Aorta (tissue), 5 donors: ENCODE measurements at regions not wholly inside any gene's neighbourhood (a gene's known extent, or its start where the extent isn't known, plus 50 kb on each side); places are given as distances from the start of the nearest gene placed in this dataset.

Experiments
- ATAC-seq: fragments of 200-7000 bp; cut with Tn5 transposase; one replicate; pipeline ENCODE4 v1.9.1; 2022; ENCODE audit warnings: moderate library complexity; ENCODE audit not compliant: low FRiP score
- DNase-seq, 2 donors: peaks; one replicate each; pipeline ENCODE4 v3.0.0-alpha.2; 2020
- H3K27ac ChIP-seq, 2 donors: one replicate each; pipeline ENCODE4 v1.5.1; 2013; ENCODE audit warnings: low read length in 2 of 2, mild to moderate bottlenecking in 2 of 2, moderate library complexity in 2 of 2, control low read depth in 1 of 2, inconsistent platforms in 1 of 2, low read depth in 1 of 2
- H3K27me3 ChIP-seq, 2 donors: one replicate each; pipeline ENCODE4 v1.6.1; 2013; ENCODE audit warnings: control low read depth in 1 of 2, low read length in 1 of 2, mild to moderate bottlenecking in 1 of 2, moderate library complexity in 1 of 2; ENCODE audit not compliant: insufficient read depth in 2 of 2, control insufficient read depth in 1 of 2
- H3K36me3 ChIP-seq, 2 donors: one replicate each; pipeline ENCODE4 v1.6.1; 2013; ENCODE audit warnings: control low read depth in 1 of 2, low read length in 1 of 2, mild to moderate bottlenecking in 1 of 2; ENCODE audit not compliant: insufficient read depth in 2 of 2, control insufficient read depth in 1 of 2
- H3K4me1 ChIP-seq, 2 donors: one replicate each; pipeline ENCODE4 v1.6.1; 2013; ENCODE audit warnings: low read length in 2 of 2, control low read depth in 1 of 2, mild to moderate bottlenecking in 1 of 2, moderate library complexity in 1 of 2; ENCODE audit not compliant: insufficient read depth in 2 of 2, control insufficient read depth in 1 of 2
- H3K4me3 ChIP-seq, 2 donors: one replicate each; pipeline ENCODE4 v1.5.1; 2013; ENCODE audit warnings: low read length in 2 of 2, control low read depth in 1 of 2, mild to moderate bottlenecking in 1 of 2
- H3K9me3 ChIP-seq: one replicate; pipeline ENCODE4 v1.6.1; 2013; ENCODE audit warnings: mild to moderate bottlenecking, low read length; ENCODE audit not compliant: control insufficient read depth
- WGBS, 2 donors: extraction: QIAGEN DNeasy Blood & Tissue Kit; methylation state at CpG; one replicate each; pipeline ENCODE4 v1.1.7; 2013; 5-methylcytosine and 5-hydroxymethylcytosine counted together
- intact Hi-C, 2 donors: fragments of 100-400 bp; cut with DNase I; formaldehyde crosslinking; loops; one replicate each; pipeline versions ENCODE4 v1.14.2 to v1.15.0; 2022
- donor health status: healthy with polysubstance abuse.
- donor health status: Bipolar disorder and iron deficiency.
- donor health status: DM: no; HTN: no; CAD: no.
- donor health status: DM: no; HTN: no; CAD: no.
- donor health status: DM: yes; HTN: yes; CAD: no.

DNA sequence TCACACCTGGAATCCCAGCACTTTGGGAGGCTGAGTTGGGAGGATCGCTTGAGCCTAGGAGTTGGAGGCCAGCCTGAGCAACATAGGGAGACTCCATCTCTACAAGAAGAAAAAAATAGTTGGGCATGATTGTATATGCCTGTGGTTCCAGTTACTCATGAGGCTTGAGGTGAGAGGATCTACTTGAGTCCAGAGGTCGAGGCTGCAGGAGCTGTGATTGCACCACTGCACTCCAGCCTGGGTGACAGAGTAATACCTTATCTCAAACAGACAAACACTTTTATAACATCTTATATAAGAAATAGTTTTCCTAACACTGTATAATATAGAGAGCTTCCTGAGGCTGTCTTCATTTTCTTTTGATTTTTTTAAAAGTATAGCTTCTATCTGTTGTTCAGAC lies 448.4 kb upstream of the COBL start:
- H3K27me3 ChIP-seq: no peaks in the 10 kb centered on the region
- intact Hi-C loops: no loop called here
- H3K4me1 ChIP-seq: no peaks in the 10 kb centered on the region
- DNase-seq (no peak), ATAC-seq (no peak)
- H3K4me3 ChIP-seq: no peak overlapping the region
- H3K9me3 ChIP-seq: no peaks in the 10 kb centered on the region
- H3K27ac ChIP-seq: no peak overlapping the region
- no peaks in the 10 kb centered on the region for H3K36me3 ChIP-seq
- 90 to 92% methylated on average over 2 of the region's 2 CpGs for WGBS, 2 donors

DNA sequence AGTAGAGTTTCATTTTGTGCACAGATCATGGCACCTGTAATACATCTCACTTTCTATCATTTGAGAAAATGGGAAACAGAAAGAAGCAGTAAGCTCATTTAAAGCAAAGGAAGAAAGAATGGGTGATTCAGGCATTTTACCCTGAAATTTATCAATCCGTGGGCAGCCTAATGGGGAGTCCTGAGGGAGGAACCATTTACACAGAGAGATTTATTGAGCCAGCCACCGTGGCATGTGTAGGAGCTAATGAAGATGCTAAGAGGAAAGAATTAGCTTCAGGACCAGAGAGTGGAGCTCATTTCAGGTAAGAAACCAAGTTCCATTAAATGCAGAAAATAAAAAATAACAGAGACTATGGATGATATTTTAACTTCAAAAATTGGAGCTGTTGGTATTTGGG lies 443.4 kb upstream of the COBL start:
- intact Hi-C loops: no loop called here
- Histone ChIP-seq H3K4me3 (no peak overlapping the region), H3K4me1 (no peaks in the 10 kb centered on the region), H3K27me3 (no peaks in the 10 kb centered on the region), H3K36me3 (no peaks in the 10 kb centered on the region), H3K27ac (no peak overlapping the region), H3K9me3 (no peaks in the 10 kb centered on the region)
- ATAC-seq (no peak), DNase-seq (no peak)
- WGBS, 2 donors: 44 to 53% methylated on average over 2 of the region's 2 CpGs

DNA sequence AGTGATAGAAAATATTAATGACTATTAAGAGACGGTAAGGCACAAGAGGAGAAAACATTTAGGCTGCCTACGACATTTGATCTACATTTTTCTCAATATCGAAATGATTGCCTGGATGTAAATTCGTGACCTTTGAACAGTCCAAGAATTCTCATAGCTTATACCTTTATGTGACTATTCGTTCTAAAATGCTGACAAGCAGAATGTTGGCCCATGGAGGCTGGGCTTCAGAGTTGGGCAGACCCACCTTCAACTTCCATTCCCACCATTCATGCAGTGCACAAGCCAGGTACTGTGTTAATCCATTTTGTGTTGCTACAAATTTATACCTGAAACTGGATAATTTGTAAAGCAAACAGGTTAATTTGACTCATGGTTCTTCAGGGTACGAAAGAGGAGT lies 441.4 kb upstream of the COBL start:
- Histone ChIP-seq H3K27me3 (no peaks in the 10 kb centered on the region), H3K27ac (no peak overlapping the region), H3K36me3 (no peaks in the 10 kb centered on the region), H3K4me1 (no peaks in the 10 kb centered on the region), H3K9me3 (no peaks in the 10 kb centered on the region), H3K4me3 (no peak overlapping the region)
- 86 to 89% methylated on average over 6 of the region's 6 CpGs for WGBS, 2 donors
- no peak for ATAC-seq
- no peak for DNase-seq
- intact Hi-C loops: no loop called here

DNA sequence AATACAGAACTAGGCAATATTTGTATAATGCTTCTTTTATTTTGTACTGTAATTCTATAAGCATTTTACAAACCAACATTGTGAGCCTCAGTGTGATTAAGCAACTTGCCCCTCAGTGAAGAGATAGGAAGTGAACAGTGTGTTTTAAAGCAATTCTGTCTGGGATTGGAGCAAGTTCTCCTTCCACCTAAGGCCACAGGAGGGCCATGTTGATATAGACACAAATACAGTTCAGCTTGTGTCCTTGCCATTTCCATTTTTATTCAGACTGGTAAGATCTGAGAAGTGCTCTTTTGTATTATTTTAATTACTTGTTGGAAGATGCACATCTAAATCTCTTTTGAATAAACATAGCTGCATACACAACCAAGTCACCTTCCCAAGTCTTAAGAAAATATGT lies 416.3 kb upstream of the COBL start:
- no peak overlapping the region for H3K4me3 ChIP-seq
- no peak overlapping the region for H3K27ac ChIP-seq
- no peak for ATAC-seq
- no peaks in the 10 kb centered on the region for H3K36me3 ChIP-seq
- no peaks in the 10 kb centered on the region for H3K27me3 ChIP-seq
- intact Hi-C loops: no loop called here
- no peak for DNase-seq
- no peaks in the 10 kb centered on the region for H3K9me3 ChIP-seq
- H3K4me1 ChIP-seq: no peaks in the 10 kb centered on the region

DNA sequence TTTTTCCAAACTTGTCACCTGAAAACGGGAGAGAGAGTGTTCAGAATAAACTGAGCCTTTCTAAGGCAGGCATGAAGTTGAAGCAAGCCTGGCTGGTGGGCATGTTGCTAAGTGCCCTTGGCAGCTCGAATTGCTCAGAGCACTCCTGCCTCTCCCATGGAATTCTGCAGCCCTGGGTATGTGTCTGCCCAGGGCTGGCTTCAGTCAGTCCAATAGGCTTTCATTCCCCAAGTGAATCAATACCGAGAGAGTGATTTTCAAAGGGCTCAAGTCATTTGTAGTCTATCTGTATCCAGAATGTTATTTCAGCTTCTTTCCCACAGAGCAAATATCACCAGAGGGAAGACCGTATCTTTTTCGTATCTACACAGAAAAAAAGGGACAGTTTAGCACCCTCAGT lies 415.5 kb upstream of the COBL start:
- WGBS, 2 donors: 55% methylated on average over 5 of the region's 5 CpGs

DNA sequence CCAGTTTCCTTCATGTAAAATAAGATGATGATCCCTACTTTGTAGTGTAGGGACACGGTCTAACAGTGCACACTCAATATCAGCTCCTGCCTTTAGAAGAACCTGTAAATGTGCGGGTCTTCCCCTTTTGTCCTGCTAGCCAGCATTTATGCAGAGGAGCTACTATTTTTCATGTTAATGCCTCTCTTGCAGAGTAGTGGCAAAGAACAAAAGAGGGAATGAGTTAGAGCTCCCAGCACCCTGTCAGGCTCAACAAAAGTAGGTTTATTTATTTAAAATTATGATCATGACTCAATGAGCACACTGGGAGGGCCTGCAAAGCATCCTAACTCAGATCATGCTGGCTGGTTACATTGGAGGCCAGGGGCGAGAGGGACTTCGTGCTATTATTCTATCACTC lies 414.5 kb upstream of the COBL start:
- Histone ChIP-seq H3K27ac (no peak overlapping the region), H3K4me3 (no peak overlapping the region), H3K27me3 (no peaks in the 10 kb centered on the region), H3K36me3 (no peaks in the 10 kb centered on the region), H3K4me1 (no peaks in the 10 kb centered on the region), H3K9me3 (peaks cover 1% of the 10 kb centered on the region)
- 69 to 70% methylated on average over 4 of the region's 4 CpGs for WGBS, 2 donors
- intact Hi-C loops: no loop called here
- ATAC-seq (no peak), DNase-seq (no peak)

More for the DNA sequence above, 415.5 kb upstream of the COBL start:
- no peaks in the 10 kb centered on the region for H3K4me1 ChIP-seq
- no peak overlapping the region for H3K27ac ChIP-seq
- no peaks in the 10 kb centered on the region for H3K9me3 ChIP-seq
- no peak for DNase-seq
- no peaks in the 10 kb centered on the region for H3K27me3 ChIP-seq
- intact Hi-C loops: no loop called here
- H3K36me3 ChIP-seq: no peaks in the 10 kb centered on the region
- no peak overlapping the region for H3K4me3 ChIP-seq
- ATAC-seq: no peak

DNA sequence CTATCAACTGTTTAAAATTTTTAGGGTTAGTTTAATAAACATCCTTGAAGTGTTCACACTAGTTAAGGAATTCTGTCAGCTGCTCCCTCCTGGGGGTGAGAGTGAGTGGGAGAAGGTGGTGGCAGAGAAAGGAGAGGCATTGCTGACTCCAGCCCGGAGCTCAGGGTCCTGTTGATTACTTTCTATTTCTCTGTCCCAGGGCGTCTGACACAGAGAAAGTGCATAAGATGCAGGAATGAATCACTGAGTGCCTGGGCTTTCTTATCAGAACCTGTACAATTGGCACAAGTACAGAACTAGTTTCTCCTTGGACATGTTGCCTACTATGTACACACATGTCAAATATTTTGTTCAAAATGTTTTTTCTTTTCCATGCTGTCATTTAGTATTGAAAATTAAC lies 410.8 kb upstream of the COBL start:
- H3K36me3 ChIP-seq: no peaks in the 10 kb centered on the region
- DNase-seq (no peak), ATAC-seq (no peak)
- 30 to 38% methylated on average over 2 of the region's 2 CpGs for WGBS, 2 donors
- peaks cover 1% of the 10 kb centered on the region for H3K9me3 ChIP-seq
- H3K27ac ChIP-seq: no peak overlapping the region
- no peaks in the 10 kb centered on the region for H3K4me1 ChIP-seq
- no peak overlapping the region for H3K4me3 ChIP-seq
- intact Hi-C loops: no loop called here
- no peaks in the 10 kb centered on the region for H3K27me3 ChIP-seq

DNA sequence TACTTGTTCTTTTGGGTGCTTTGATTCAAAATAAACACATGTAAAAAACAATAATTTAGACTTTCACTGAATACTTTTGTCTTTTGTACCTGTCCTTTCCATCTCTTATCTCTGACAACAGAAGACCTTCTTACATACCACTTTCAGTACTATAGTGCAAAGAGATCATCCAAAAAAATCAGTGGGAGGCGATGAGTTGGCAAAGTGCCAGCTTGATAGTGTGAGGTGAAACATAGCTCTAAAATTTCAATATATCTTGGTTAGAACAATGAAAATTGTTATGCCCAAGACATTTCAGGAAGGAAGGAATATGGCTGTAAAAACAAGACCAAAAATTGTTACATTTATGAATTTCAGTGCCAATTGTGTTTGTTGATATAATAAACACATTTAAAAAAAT lies 390.2 kb upstream of the COBL start:
- no peaks in the 10 kb centered on the region for H3K27me3 ChIP-seq
- intact Hi-C loops: no loop called here
- no peak overlapping the region for H3K4me3 ChIP-seq
- no peaks in the 10 kb centered on the region for H3K4me1 ChIP-seq
- H3K9me3 ChIP-seq: no peaks in the 10 kb centered on the region
- no peak overlapping the region for H3K27ac ChIP-seq
- no peaks in the 10 kb centered on the region for H3K36me3 ChIP-seq
- ATAC-seq: no peak
- 13 to 15% methylated on average over 1 of the region's 1 CpG for WGBS, 2 donors
- DNase-seq: no peak

DNA sequence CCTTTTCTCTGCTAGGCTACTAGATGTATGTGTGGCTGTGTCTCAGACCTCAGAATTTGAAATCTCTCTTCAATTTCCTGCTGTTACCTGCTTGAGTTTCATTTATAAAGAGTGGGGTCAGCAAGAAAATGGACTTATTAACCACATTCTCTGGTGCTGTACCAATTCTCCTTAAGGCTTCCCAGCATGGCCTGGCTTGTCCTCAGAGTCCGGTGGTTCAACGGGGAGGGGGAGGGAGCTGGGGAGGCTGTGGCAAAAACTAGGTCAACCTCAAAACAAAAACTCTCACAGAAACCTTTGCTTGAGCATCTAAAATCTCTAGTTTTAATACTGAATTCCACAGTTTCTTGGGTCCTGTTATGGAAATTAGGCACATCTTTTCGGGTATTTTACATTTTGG lies 389.1 kb upstream of the COBL start:
- Histone ChIP-seq H3K27me3 (no peaks in the 10 kb centered on the region), H3K4me1 (no peaks in the 10 kb centered on the region), H3K4me3 (no peak overlapping the region), H3K36me3 (no peaks in the 10 kb centered on the region), H3K27ac (no peak overlapping the region), H3K9me3 (no peaks in the 10 kb centered on the region)
- no peak for DNase-seq
- intact Hi-C loops: no loop called here
- WGBS, 2 donors: 62 to 73% methylated on average over 3 of the region's 3 CpGs
- ATAC-seq: no peak

DNA sequence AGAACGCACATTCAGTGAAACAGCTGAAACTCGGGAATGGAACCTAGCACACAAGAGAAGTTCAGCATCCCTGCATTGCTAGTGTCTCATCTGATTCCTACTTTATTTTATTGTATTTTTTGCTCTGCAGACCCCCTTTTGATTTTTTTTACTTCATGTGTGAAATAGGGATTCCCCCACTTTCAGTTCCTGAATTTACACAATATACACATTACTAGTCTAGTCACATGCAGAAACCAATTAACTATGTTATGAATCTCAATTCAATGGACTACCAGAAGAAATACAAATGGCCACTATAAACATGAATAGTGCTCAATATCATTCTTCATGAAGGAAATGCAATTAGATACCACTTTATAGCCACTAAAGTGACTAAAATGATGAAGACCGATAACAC lies 386.1 kb upstream of the COBL start:
- Histone ChIP-seq H3K27ac (no peak overlapping the region), H3K9me3 (no peaks in the 10 kb centered on the region), H3K4me1 (no peaks in the 10 kb centered on the region), H3K27me3 (no peaks in the 10 kb centered on the region), H3K4me3 (no peak overlapping the region), H3K36me3 (no peaks in the 10 kb centered on the region)
- ATAC-seq (no peak), DNase-seq (no peak)
- 88 to 92% methylated on average over 3 of the region's 3 CpGs for WGBS, 2 donors
- intact Hi-C loops: no loop called here
